ENCODE measurements at regions not wholly inside any gene's neighbourhood (a gene's known extent, or its start where the extent isn't known, plus 50 kb on each side); places are given as distances from the start of the nearest gene placed in this dataset.

GRCh38 chr1:214900590-214900989 lies 181.9 kb upstream of the KCNK2 start:
- no peak for TF ChIP-seq CTCF (IDR thresholded peaks at IDR 0.05; ENCODE audit: low read depth, low read length)
- no peak for TF ChIP-seq POLR2A (IDR thresholded peaks at IDR 0.05; ENCODE audit: extremely low read depth, insufficient read length)
- TF ChIP-seq MAX (IDR thresholded peaks at IDR 0.05; ENCODE audit: low read depth, low read length), result no peak
- no peak for TF ChIP-seq MYC (IDR thresholded peaks at IDR 0.05; ENCODE audit: low read depth, low read length)
- DNase-seq (ENCODE audit: low read depth), result no peak
- no peak overlapping the region for H3K4me3 ChIP-seq (ENCODE audit: low read depth, low read length)

GRCh38 chr1:214901718-214902117 lies 180.8 kb upstream of the KCNK2 start:
- no peak for DNase-seq (ENCODE audit: low read depth)
- no peak overlapping the region for H3K4me3 ChIP-seq (ENCODE audit: low read depth, low read length)
- TF ChIP-seq CTCF (IDR thresholded peaks at IDR 0.05; ENCODE audit: low read depth, low read length), result no peak

- no peak for DNase-seq (ENCODE audit: low read depth)
- TF ChIP-seq CTCF (IDR thresholded peaks at IDR 0.05; ENCODE audit: low read depth, low read length) (no peak), MAX (IDR thresholded peaks at IDR 0.05; ENCODE audit: low read depth, low read length) (no peak), POLR2A (IDR thresholded peaks at IDR 0.05; ENCODE audit: extremely low read depth, insufficient read length) (no peak), MYC (IDR thresholded peaks at IDR 0.05; ENCODE audit: low read depth, low read length) (no peak)
- no peak overlapping the region for H3K4me3 ChIP-seq (ENCODE audit: low read depth, low read length)
Observed at GRCh38 chr1:214902636-214903320, 179.8 kb upstream of the KCNK2 start.

GRCh38 chr1:214912127-214912526 lies 170.4 kb upstream of the KCNK2 start:
- H3K4me3 ChIP-seq (ENCODE audit: low read depth, low read length), result no peak overlapping the region
- TF ChIP-seq MAX (IDR thresholded peaks at IDR 0.05; ENCODE audit: low read depth, low read length) (no peak), POLR2A (IDR thresholded peaks at IDR 0.05; ENCODE audit: extremely low read depth, insufficient read length) (no peak), CTCF (IDR thresholded peaks at IDR 0.05; ENCODE audit: low read depth, low read length) (no peak), MYC (IDR thresholded peaks at IDR 0.05; ENCODE audit: low read depth, low read length) (no peak)
- no peak for DNase-seq (ENCODE audit: low read depth)

- DNase-seq (ENCODE audit: low read depth), result no peak
- no peak for TF ChIP-seq CTCF (IDR thresholded peaks at IDR 0.05; ENCODE audit: low read depth, low read length)
- TF ChIP-seq MYC (IDR thresholded peaks at IDR 0.05; ENCODE audit: low read depth, low read length), result no peak
- TF ChIP-seq MAX (IDR thresholded peaks at IDR 0.05; ENCODE audit: low read depth, low read length), result no peak
- no peak for TF ChIP-seq POLR2A (IDR thresholded peaks at IDR 0.05; ENCODE audit: extremely low read depth, insufficient read length)
- H3K4me3 ChIP-seq (ENCODE audit: low read depth, low read length), result no peak overlapping the region
Observed at GRCh38 chr1:214913966-214914365, 168.6 kb upstream of the KCNK2 start.
